ENCODE measurements at regions not wholly inside any gene's neighbourhood (a gene's known extent, or its start where the extent isn't known, plus 50 kb on each side); places are given as distances from the start of the nearest gene placed in this dataset.

- TF ChIP-seq, protein P1, sequence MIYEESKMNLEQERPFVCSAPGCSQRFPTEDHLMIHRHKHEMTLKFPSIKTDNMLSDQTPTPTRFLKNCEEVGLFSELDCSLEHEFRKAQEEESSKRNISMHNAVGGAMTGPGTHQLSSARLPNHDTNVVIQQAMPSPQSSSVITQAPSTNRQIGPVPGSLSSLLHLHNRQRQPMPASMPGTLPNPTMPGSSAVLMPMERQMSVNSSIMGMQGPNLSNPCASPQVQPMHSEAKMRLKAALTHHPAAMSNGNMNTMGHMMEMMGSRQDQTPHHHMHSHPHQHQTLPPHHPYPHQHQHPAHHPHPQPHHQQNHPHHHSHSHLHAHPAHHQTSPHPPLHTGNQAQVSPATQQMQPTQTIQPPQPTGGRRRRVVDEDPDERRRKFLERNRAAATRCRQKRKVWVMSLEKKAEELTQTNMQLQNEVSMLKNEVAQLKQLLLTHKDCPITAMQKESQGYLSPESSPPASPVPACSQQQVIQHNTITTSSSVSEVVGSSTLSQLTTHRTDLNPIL (CRISPR knock-in tag; IDR thresholded peaks at IDR 0.05; ENCODE audit: low read depth), result no peak
- TF ChIP-seq ZNF565 (CRISPR knock-in tag; conservative IDR thresholded peaks at IDR 0.05; ENCODE audit: low read depth), result no peak
- no peak for TF ChIP-seq BACH2 (CRISPR knock-in tag; IDR thresholded peaks at IDR 0.05; ENCODE audit: borderline replicate concordance)
- no peak for TF ChIP-seq ZNF70 (CRISPR knock-in tag; IDR thresholded peaks at IDR 0.05)
- TF ChIP-seq ARNTL (CRISPR knock-in tag; IDR thresholded peaks at IDR 0.05; ENCODE audit: borderline replicate concordance, low read depth), result no peak
- TF ChIP-seq ESRRG (CRISPR knock-in tag; IDR thresholded peaks at IDR 0.05), result no peak
Observed at GRCh38 chr6:11343963-11344723, 111.7 kb upstream of the NEDD9 start (continued).

GRCh38 chr6:11341867-11342266, 109.4 kb upstream of the NEDD9 start:
- TF ChIP-seq ZNF70 (CRISPR knock-in tag; IDR thresholded peaks at IDR 0.05) (no peak), ZNF8 (CRISPR knock-in tag; IDR thresholded peaks at IDR 0.05) (no peak), ZFP30 (CRISPR knock-in tag; IDR thresholded peaks at IDR 0.05) (no peak), ZC3H10 (CRISPR knock-in tag; IDR thresholded peaks at IDR 0.05) (no peak), ARNTL (CRISPR knock-in tag; IDR thresholded peaks at IDR 0.05; ENCODE audit: borderline replicate concordance, low read depth) (no peak), TSHZ2 (CRISPR knock-in tag; IDR thresholded peaks at IDR 0.05) (no peak), ZFP3 (CRISPR knock-in tag; IDR thresholded peaks at IDR 0.05) (no peak), GLIS3 (CRISPR knock-in tag; IDR thresholded peaks at IDR 0.05) (no peak), RARB (CRISPR knock-in tag; IDR thresholded peaks at IDR 0.05) (no peak), SNAI2 (CRISPR knock-in tag; IDR thresholded peaks at IDR 0.05) (no peak), ISL1 (CRISPR knock-in tag; IDR thresholded peaks at IDR 0.05) (no peak), TCF4 (CRISPR knock-in tag; IDR thresholded peaks at IDR 0.05; ENCODE audit: borderline replicate concordance) (no peak), OSR1 (CRISPR knock-in tag; IDR thresholded peaks at IDR 0.05) (no peak)
- TF ChIP-seq, protein P2, sequence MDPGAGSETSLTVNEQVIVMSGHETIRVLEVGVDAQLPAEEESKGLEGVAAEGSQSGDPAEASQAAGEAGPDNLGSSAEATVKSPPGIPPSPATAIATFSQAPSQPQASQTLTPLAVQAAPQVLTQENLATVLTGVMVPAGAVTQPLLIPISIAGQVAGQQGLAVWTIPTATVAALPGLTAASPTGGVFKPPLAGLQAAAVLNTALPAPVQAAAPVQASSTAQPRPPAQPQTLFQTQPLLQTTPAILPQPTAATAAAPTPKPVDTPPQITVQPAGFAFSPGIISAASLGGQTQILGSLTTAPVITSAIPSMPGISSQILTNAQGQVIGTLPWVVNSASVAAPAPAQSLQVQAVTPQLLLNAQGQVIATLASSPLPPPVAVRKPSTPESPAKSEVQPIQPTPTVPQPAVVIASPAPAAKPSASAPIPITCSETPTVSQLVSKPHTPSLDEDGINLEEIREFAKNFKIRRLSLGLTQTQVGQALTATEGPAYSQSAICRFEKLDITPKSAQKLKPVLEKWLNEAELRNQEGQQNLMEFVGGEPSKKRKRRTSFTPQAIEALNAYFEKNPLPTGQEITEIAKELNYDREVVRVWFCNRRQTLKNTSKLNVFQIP (CRISPR knock-in tag; IDR thresholded peaks at IDR 0.05; ENCODE audit: borderline replicate concordance, low read depth), result no peak
- TF ChIP-seq, protein P3, sequence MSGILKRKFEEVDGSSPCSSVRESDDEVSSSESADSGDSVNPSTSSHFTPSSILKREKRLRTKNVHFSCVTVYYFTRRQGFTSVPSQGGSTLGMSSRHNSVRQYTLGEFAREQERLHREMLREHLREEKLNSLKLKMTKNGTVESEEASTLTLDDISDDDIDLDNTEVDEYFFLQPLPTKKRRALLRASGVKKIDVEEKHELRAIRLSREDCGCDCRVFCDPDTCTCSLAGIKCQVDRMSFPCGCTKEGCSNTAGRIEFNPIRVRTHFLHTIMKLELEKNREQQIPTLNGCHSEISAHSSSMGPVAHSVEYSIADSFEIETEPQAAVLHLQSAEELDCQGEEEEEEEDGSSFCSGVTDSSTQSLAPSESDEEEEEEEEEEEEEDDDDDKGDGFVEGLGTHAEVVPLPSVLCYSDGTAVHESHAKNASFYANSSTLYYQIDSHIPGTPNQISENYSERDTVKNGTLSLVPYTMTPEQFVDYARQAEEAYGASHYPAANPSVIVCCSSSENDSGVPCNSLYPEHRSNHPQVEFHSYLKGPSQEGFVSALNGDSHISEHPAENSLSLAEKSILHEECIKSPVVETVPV (CRISPR knock-in tag; IDR thresholded peaks at IDR 0.05), result no peak
- TF ChIP-seq, protein P4, sequence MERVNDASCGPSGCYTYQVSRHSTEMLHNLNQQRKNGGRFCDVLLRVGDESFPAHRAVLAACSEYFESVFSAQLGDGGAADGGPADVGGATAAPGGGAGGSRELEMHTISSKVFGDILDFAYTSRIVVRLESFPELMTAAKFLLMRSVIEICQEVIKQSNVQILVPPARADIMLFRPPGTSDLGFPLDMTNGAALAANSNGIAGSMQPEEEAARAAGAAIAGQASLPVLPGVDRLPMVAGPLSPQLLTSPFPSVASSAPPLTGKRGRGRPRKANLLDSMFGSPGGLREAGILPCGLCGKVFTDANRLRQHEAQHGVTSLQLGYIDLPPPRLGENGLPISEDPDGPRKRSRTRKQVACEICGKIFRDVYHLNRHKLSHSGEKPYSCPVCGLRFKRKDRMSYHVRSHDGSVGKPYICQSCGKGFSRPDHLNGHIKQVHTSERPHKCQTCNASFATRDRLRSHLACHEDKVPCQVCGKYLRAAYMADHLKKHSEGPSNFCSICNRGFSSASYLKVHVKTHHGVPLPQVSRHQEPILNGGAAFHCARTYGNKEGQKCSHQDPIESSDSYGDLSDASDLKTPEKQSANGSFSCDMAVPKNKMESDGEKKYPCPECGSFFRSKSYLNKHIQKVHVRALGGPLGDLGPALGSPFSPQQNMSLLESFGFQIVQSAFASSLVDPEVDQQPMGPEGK (CRISPR knock-in tag; IDR thresholded peaks at IDR 0.05; ENCODE audit: borderline replicate concordance), result no peak
- no peak for ATAC-seq

DNA sequence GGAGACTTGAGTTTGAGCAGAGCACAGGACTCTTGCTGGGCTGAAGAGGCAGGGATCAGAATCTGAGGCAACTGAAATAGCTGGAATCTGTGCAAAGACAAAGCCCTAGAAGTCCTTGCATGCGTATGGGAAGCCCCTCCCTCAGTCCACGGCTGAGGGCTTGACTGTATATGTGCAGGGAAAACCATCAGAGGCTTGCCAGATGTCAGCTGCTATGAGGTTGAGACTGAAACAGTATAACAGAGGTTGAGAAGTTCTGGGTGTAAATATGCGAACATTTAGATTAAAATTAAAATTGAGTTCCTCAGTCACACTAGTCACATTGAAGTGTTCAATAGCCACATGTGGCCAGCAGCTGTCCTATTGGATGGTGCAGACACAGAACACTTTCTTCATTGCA, 108.8 kb upstream of the NEDD9 start:
- no peak for ATAC-seq
- TF ChIP-seq, protein P2 (CRISPR knock-in tag; IDR thresholded peaks at IDR 0.05; ENCODE audit: borderline replicate concordance, low read depth), result no peak
- TF ChIP-seq TCF4 (CRISPR knock-in tag; IDR thresholded peaks at IDR 0.05; ENCODE audit: borderline replicate concordance), result no peak
- no peak for TF ChIP-seq ISL1 (CRISPR knock-in tag; IDR thresholded peaks at IDR 0.05)
- TF ChIP-seq ESRRG (CRISPR knock-in tag; IDR thresholded peaks at IDR 0.05), result no peak
- TF ChIP-seq ZNF8 (CRISPR knock-in tag; IDR thresholded peaks at IDR 0.05), result no peak
- no peak for TF ChIP-seq ZFP30 (CRISPR knock-in tag; IDR thresholded peaks at IDR 0.05)
- TF ChIP-seq, protein P1 (CRISPR knock-in tag; IDR thresholded peaks at IDR 0.05; ENCODE audit: low read depth), result no peak
- TF ChIP-seq OSR1 (CRISPR knock-in tag; IDR thresholded peaks at IDR 0.05), result no peak
- TF ChIP-seq, protein P4 (CRISPR knock-in tag; IDR thresholded peaks at IDR 0.05; ENCODE audit: borderline replicate concordance), result no peak
- no peak for TF ChIP-seq ARNTL (CRISPR knock-in tag; IDR thresholded peaks at IDR 0.05; ENCODE audit: borderline replicate concordance, low read depth)
- TF ChIP-seq BACH2 (CRISPR knock-in tag; IDR thresholded peaks at IDR 0.05; ENCODE audit: borderline replicate concordance), result no peak
